HepG2 (cell line): ENCODE measurements at regions not wholly inside any gene's neighbourhood (a gene's known extent, or its start where the extent isn't known, plus 50 kb on each side); places are given as distances from the start of the nearest gene placed in this dataset.
A peak's percentile ranks its signal among the peaks of the same experiment; 100 is the strongest.

ENCODE experiments used
- ATAC-seq: fragments of 200-7000 bp; cut with Tn5 transposase; 3 replicates; pipeline ENCODE4 v1.9.1; 2020; ENCODE audit warnings: mild to moderate bottlenecking, moderate library complexity
- BruUV-seq: library from RNA; stranded (reverse); fragments of 400-500 nt; replicated peaks from 2 replicates; lab custom pipeline; 2021; lab: Mats Ljungman, UMichigan
- CTCF ChIA-PET: fragments of 300-600 bp; formaldehyde crosslinking; extraction: SDS; loops from one replicate; lab custom pipeline; 2021; ENCODE audit warnings: low total read pairs, inconsistent platforms, low intra/inter-chr PET ratio; lab: Yijun Ruan, JAX
- POLR2A ChIA-PET: fragments of 350-600 bp; sonication (Branson Sonifier 250); formaldehyde crosslinking; loops from one replicate; lab custom pipeline; 2020; ENCODE audit warnings: antibody characterized with exemption, inconsistent platforms; lab: Yijun Ruan, JAX
- DNase-seq: peaks from one replicate; pipeline ENCODE4 v3.0.0-alpha.2; 2015; ENCODE audit warnings: low spot score
- FAIRE-seq: peaks from 3 replicates; lab custom pipeline; 2011; peaks lifted over from hg19 to GRCh38; lab: Jason Lieb, UNC
- H2AFZ ChIP-seq: one replicate; pipeline ENCODE4 v1.6.1; 2011; ENCODE audit warnings: low read length, inconsistent platforms
- H3K27ac ChIP-seq: fragments of 300-600 bp; 3 replicates; pipeline ENCODE4 v1.8.0; 2011; ENCODE audit warnings: mixed run types, mild to moderate bottlenecking, mixed read lengths, low read length, inconsistent platforms; ENCODE audit not compliant: insufficient read depth; ENCODE audit errors: extremely low read length
- H3K27me3 ChIP-seq, 2 experiments: fragments of 200-600 bp in 1 of 2; 2 replicates in 1 of 2; 3 replicates in 1 of 2; pipeline versions ENCODE4 v1.6.0 to v1.8.0; 2011; ENCODE audit warnings: low read length in 2 of 2, mild to moderate bottlenecking in 2 of 2, moderate library complexity in 2 of 2, inconsistent platforms in 1 of 2; ENCODE audit not compliant: insufficient read depth in 2 of 2, control insufficient read depth in 1 of 2
- H3K36me3 ChIP-seq, 2 experiments: fragments of 200-600 bp in 1 of 2; replicated peaks in 1 of 2; 2 replicates in 1 of 2; 3 replicates in 1 of 2; pipeline versions ENCODE4 v1.5.1 to v1.8.0; 2011; ENCODE audit warnings: low read length in 2 of 2, inconsistent platforms in 1 of 2; ENCODE audit not compliant: insufficient read depth in 2 of 2, control insufficient read depth in 1 of 2
- H3K4me1 ChIP-seq: 2 replicates; pipeline ENCODE4 v1.5.1; 2012; ENCODE audit warnings: low read length, inconsistent platforms; ENCODE audit not compliant: insufficient read depth
- H3K4me2 ChIP-seq: 2 replicates; pipeline ENCODE4 v1.6.0; 2011; ENCODE audit warnings: low read depth, low read length, inconsistent platforms
- H3K4me3 ChIP-seq, 3 experiments: fragments of 200-600 bp in 1 of 3; sonication (generic), shearing (Covaris generic) in 1 of 3; replicated peaks in 1 of 3; 2 replicates each; pipeline ENCODE4 v1.5.1; 2011 to 2016; ENCODE audit warnings: low read length in 3 of 3, inconsistent platforms in 2 of 3, low read depth in 2 of 3, mild to moderate bottlenecking in 2 of 3, control low read depth in 1 of 3, mixed read lengths in 1 of 3; ENCODE audit not compliant: insufficient read depth in 1 of 3
- H3K79me2 ChIP-seq: one replicate; pipeline ENCODE4 v1.6.1; 2011; ENCODE audit warnings: low read length, inconsistent platforms; ENCODE audit not compliant: insufficient read depth
- H3K9ac ChIP-seq: 2 replicates; pipeline ENCODE4 v1.6.0; 2011; ENCODE audit warnings: mild to moderate bottlenecking, low read depth, low read length, inconsistent platforms; ENCODE audit not compliant: insufficient read depth
- H3K9me3 ChIP-seq: 2 replicates; pipeline ENCODE4 v1.5.1; 2012; ENCODE audit warnings: mild to moderate bottlenecking, low read length
- H4K20me1 ChIP-seq: 2 replicates; pipeline ENCODE4 v1.6.0; 2011; ENCODE audit warnings: inconsistent platforms, mild to moderate bottlenecking, low read length, moderate library complexity; ENCODE audit not compliant: insufficient read depth
- CTCF ChIP-seq: sonication (generic); formaldehyde crosslinking; IDR thresholded peaks from 2 replicates; pipeline ENCODE4 v1.5.0; 2020; ENCODE audit warnings: mild to moderate bottlenecking, missing genetic modification reagents, moderate library complexity
- GRHL1 ChIP-seq: sonication (generic); formaldehyde crosslinking; conservative IDR thresholded peaks from 2 replicates; pipeline ENCODE4 v1.8.0; 2022; ENCODE audit warnings: missing genetic modification reagents
- HMGXB4 ChIP-seq, 2 experiments: sonication (generic) in 1 of 2; formaldehyde crosslinking in 1 of 2; IDR thresholded peaks; 2 replicates each; pipeline versions ENCODE4 v1.4.0 to v1.6.1; 2018 to 2020; ENCODE audit warnings: missing genetic modification reagents in 2 of 2, borderline replicate concordance in 1 of 2, low read depth in 1 of 2, mild to moderate bottlenecking in 1 of 2, missing biosample characterization in 1 of 2
- KLF16 ChIP-seq, 2 experiments: sonication (generic) in 1 of 2; formaldehyde crosslinking in 1 of 2; IDR thresholded peaks; 2 replicates each; pipeline versions ENCODE4 v1.6.1 to v1.8.0; 2016 to 2023; ENCODE audit warnings: missing genetic modification reagents in 2 of 2, missing compliant biosample characterization in 1 of 2
- NFKB2 ChIP-seq: sonication (generic); formaldehyde crosslinking; IDR thresholded peaks from 2 replicates; pipeline ENCODE4 v1.4.0; 2020; ENCODE audit warnings: missing genetic modification reagents, borderline replicate concordance
- POGZ ChIP-seq: sonication (generic); formaldehyde crosslinking; IDR thresholded peaks from 2 replicates; pipeline ENCODE4 v1.4.0; 2020; ENCODE audit warnings: mild to moderate bottlenecking, missing genetic modification reagents
- PRDM15 ChIP-seq: sonication (generic); formaldehyde crosslinking; IDR thresholded peaks from 2 replicates; pipeline ENCODE4 v1.4.0; 2020; ENCODE audit warnings: missing genetic modification reagents
- XRCC5 ChIP-seq: fragments of 200-400 bp; formaldehyde crosslinking; optimal IDR thresholded peaks from 2 replicates; pipeline ENCODE3; 2017; ENCODE audit warnings: mild to moderate bottlenecking, low read length
- ZNF263 ChIP-seq: sonication (generic); formaldehyde crosslinking; IDR thresholded peaks from 2 replicates; pipeline ENCODE4 v1.4.0; 2020; ENCODE audit warnings: missing genetic modification reagents
- WGBS: methylation state at CpG from one replicate; pipeline ENCODE4 v1.1.6; 2017; ENCODE audit warnings: low lambda C conversion rate; 5-methylcytosine and 5-hydroxymethylcytosine counted together
- in situ Hi-C: cut with HindIII; loops from 2 replicates; pipeline ENCODE4 v1.10.0; 2017; ENCODE audit warnings: low pct_unique_long_range_greater_than_20kb; ENCODE audit not compliant: extremely low pct_ligation_motif_present
- intact Hi-C: fragments of 100-400 bp; cut with micrococcal nuclease; formaldehyde crosslinking; loops from one replicate; pipeline ENCODE4 v1.10.0; 2022; ENCODE audit not compliant: unreplicated experiment

GRCh38 chr1:239952348-239953308 lies 139.1 kb upstream of the FMN2 start:
- peak overlapping the region in 2 of 3 experiments; percentile 11 to 46; a peak in 2 of 6 replicates for H3K4me3 ChIP-seq
- H3K79me2 ChIP-seq: no peaks in the 10 kb centered on the region
- FAIRE-seq: no peak
- BruUV-seq: no TSS peak
- no peak overlapping the region for H3K27ac ChIP-seq
- no peaks in the 10 kb centered on the region for H4K20me1 ChIP-seq
- ChIA-PET POLR2A (no interaction called here), CTCF (interaction anchor here (0.8 to 4.1 kb wide), 3 partner anchors 20 to 35 kb away, joined by 3 to 34 read pairs (median 22); no protein-coding TSS in a partner anchor)
- H3K27me3 ChIP-seq: no peaks in the 10 kb centered on the region; a peak in 2 of 5 replicates
- H2AFZ ChIP-seq: peak overlapping the region; percentile 76
- ATAC-seq: peak; percentile 98
- H3K9me3 ChIP-seq: no peaks in the 10 kb centered on the region
- 17% methylated on average over 4 of the region's 10 CpGs for WGBS
- in situ Hi-C loops (no loop called here), intact Hi-C loops (no loop called here)
- H3K9ac ChIP-seq: no peak overlapping the region
- peak overlapping the region; percentile 57; the same call in 1 of the 2 replicates for H3K4me2 ChIP-seq
- H3K36me3 ChIP-seq: no peaks in the 10 kb centered on the region
- DNase-seq: peak; percentile 29
- no peaks in the 10 kb centered on the region for H3K4me1 ChIP-seq
- TF ChIP-seq ZNF263 (CRISPR knock-in tag) (peak; percentile 94), XRCC5 (peak; percentile 61), KLF16 (CRISPR knock-in tag; IDR thresholded peaks at IDR 0.05) (no peak), NFKB2 (0 out of 2 replicates have a peak, but pooled peaks have one; percentile 27), PRDM15 (peak; percentile 96), GRHL1 (no peak), CTCF (CRISPR knock-in tag) (peak; percentile 51), POGZ (no peak), HMGXB4 (CRISPR knock-in tag; IDR thresholded peaks at IDR 0.05; ENCODE audit: borderline replicate concordance in 1 of 2, low read depth in 1 of 2) (0 out of 4 replicates have a peak, but pooled peaks of 1 of the 2 experiments have one; percentile 30)
